GM23338 (cell line): ENCODE measurements at regions not wholly inside any gene's neighbourhood (a gene's known extent, or its start where the extent isn't known, plus 50 kb on each side); places are given as distances from the start of the nearest gene placed in this dataset.

ENCODE experiments used
- CTCF ChIP-seq, 2 experiments: fragments of 200-600 bp in 1 of 2; sonication (generic) in 1 of 2; conservative IDR thresholded peaks; 2 replicates each; pipeline versions ENCODE4 v1.5.1 to v1.6.1; 2016 to 2017; ENCODE audit warnings: antibody characterized with exemption in 2 of 2, low read depth in 2 of 2, mild to moderate bottlenecking in 2 of 2, moderate library complexity in 1 of 2
- JUNB ChIP-seq: IDR thresholded peaks from one replicate; pipeline ENCODE4 v1.6.1; 2016; ENCODE audit warnings: antibody characterized with exemption; ENCODE audit not compliant: unreplicated experiment

- no peak for TF ChIP-seq JUNB
- no peak for TF ChIP-seq CTCF (conservative IDR thresholded peaks at IDR 0.05; ENCODE audit: low read depth in 2 of 2)
Observed at GRCh38 chr2:55995211-55995610, 71.6 kb upstream of the EFEMP1 start.
